KMS-11 (cell line): ENCODE measurements at regions not wholly inside any gene's neighbourhood (a gene's known extent, or its start where the extent isn't known, plus 50 kb on each side); places are given as distances from the start of the nearest gene placed in this dataset.

ENCODE experiments used
- H2AFZ ChIP-seq: fragments of 200-600 bp; sonication (generic); 2 replicates; pipeline ENCODE4 v1.6.1; 2016; ENCODE audit warnings: antibody characterized with exemption, mixed run types, low read depth
- H3K27ac ChIP-seq: fragments of 200-600 bp; sonication (generic); 2 replicates; pipeline ENCODE4 v1.6.1; 2016; ENCODE audit warnings: mild to moderate bottlenecking, mixed run types
- H3K27me3 ChIP-seq: fragments of 200-600 bp; sonication (generic); 2 replicates; pipeline ENCODE4 v1.6.1; 2017; ENCODE audit warnings: mild to moderate bottlenecking, low read depth, mixed run types, moderate library complexity; ENCODE audit not compliant: insufficient read depth
- H3K36me3 ChIP-seq: fragments of 200-600 bp; sonication (generic); 2 replicates; pipeline ENCODE4 v1.6.1; 2017; ENCODE audit warnings: mild to moderate bottlenecking, mixed run types; ENCODE audit not compliant: insufficient read depth
- H3K4me1 ChIP-seq: fragments of 200-600 bp; sonication (generic); 2 replicates; pipeline ENCODE4 v1.6.1; 2016; ENCODE audit warnings: mild to moderate bottlenecking, low read depth, mixed run types; ENCODE audit not compliant: poor library complexity, severe bottlenecking
- H3K4me2 ChIP-seq: fragments of 200-600 bp; sonication (generic); 2 replicates; pipeline ENCODE4 v1.7.0; 2016; ENCODE audit warnings: mild to moderate bottlenecking, mixed run types
- H3K4me3 ChIP-seq: fragments of 200-600 bp; sonication (generic); IDR thresholded peaks from 2 replicates; pipeline ENCODE4 v1.6.1; 2017; ENCODE audit warnings: low read depth, low read length, mixed read lengths; ENCODE audit not compliant: insufficient read depth
- H3K79me2 ChIP-seq: fragments of 200-600 bp; sonication (generic); 2 replicates; pipeline ENCODE4 v1.6.1; 2016; ENCODE audit warnings: low read depth, mixed run types; ENCODE audit not compliant: insufficient read depth
- H3K9ac ChIP-seq: fragments of 200-600 bp; sonication (generic); 2 replicates; pipeline ENCODE4 v1.6.1; 2016; ENCODE audit warnings: mild to moderate bottlenecking, mixed run types
- H4K20me1 ChIP-seq: fragments of 200-600 bp; sonication (generic); 2 replicates; pipeline ENCODE4 v1.6.1; 2016; ENCODE audit warnings: mild to moderate bottlenecking, mixed run types; ENCODE audit not compliant: insufficient read depth
- CTCF ChIP-seq: fragments of 200-600 bp; sonication (generic); conservative IDR thresholded peaks from 2 replicates; pipeline ENCODE4 v1.6.1; 2017; ENCODE audit warnings: low read depth, mild to moderate bottlenecking, antibody characterized with exemption, low read length, moderate library complexity, mixed read lengths

DNA sequence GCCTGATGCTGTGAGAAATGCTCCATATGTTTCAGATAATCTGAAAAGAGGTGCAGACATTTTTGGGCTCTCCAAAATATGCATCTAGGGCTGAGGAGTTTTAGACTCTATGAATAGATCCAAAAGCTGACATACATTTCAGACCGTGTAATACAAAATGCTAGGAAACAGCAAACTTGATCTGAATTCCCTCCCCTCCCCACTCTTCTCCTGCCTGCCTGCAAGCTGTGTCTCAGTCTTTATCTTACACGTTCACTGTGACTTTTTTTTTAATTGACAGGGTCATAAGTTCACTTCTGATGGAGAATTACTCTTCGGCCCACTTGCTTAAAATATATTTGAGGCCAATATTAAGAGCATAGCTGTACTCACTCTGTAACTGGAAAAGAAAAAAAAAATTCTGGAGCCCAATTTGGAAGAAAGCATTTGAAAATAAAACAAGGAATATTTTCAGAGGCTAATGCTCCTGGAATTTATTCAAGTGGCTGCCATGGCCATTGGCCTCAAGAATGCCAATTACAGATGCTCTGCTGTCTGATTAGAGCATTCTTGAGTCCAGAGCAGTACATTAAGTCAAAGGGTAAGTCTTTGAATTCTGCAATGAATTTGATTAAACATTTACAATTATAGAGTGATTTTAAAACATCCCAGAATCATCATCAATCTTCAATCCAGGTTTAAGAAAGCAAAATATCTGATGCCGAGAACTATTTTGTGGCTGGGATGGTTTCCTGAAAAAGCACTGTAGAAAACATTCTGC is 146.2 kb upstream of the SEMA6D start:
- no peak for TF ChIP-seq CTCF
- Histone ChIP-seq H3K4me1 (peaks cover 25% of the 10 kb centered on the region), H3K27ac (no peak overlapping the region), H4K20me1 (no peaks in the 10 kb centered on the region), H3K36me3 (no peaks in the 10 kb centered on the region), H3K9ac (no peak overlapping the region), H2AFZ (no peak overlapping the region), H3K79me2 (no peaks in the 10 kb centered on the region), H3K4me3 (no peak overlapping the region), H3K27me3 (no peaks in the 10 kb centered on the region), H3K4me2 (no peak overlapping the region)

GRCh38 chr15:47573673-47574072 is 143.6 kb upstream of the SEMA6D start:
- TF ChIP-seq CTCF, result no peak

DNA sequence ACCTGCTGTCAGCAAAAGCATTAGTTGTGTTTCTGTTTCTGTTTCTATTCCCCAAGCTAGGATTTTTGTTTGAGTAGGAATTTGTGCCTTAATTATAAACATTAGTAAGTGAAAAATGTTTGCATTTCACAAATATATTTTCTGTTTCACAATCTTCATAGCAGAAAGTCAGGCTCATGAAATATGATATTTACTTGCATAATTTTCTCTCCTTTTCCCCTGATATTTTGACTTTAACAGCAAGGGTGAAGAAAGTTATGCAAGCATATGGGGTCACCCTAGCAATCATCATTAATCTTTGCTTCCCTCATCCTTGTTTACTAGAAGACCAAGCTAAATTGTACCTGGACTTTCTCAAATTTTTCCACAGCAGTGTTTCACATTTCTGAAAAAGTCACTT is 140.3 kb upstream of the SEMA6D start:
- peak overlapping the region; percentile 32; the same call in 1 of the 2 replicates for H2AFZ ChIP-seq
- no peak overlapping the region for H3K9ac ChIP-seq
- no peak overlapping the region for H3K4me3 ChIP-seq
- no peaks in the 10 kb centered on the region for H4K20me1 ChIP-seq
- H3K27me3 ChIP-seq, result no peaks in the 10 kb centered on the region
- peak overlapping the region; percentile 12 for H3K27ac ChIP-seq
- peak overlapping the region; percentile 26 for H3K4me2 ChIP-seq
- H3K36me3 ChIP-seq, result no peaks in the 10 kb centered on the region
- H3K4me1 ChIP-seq, result peaks cover 42% of the 10 kb centered on the region
- no peak for TF ChIP-seq CTCF
- no peaks in the 10 kb centered on the region for H3K79me2 ChIP-seq

More at GRCh38 chr15:47573673-47574072, 143.6 kb upstream of the SEMA6D start:
- H3K79me2 ChIP-seq, result no peaks in the 10 kb centered on the region
- H3K4me1 ChIP-seq, result peaks cover 42% of the 10 kb centered on the region
- no peak overlapping the region for H3K9ac ChIP-seq
- no peak overlapping the region for H3K4me3 ChIP-seq
- H3K27ac ChIP-seq, result no peak overlapping the region
- no peaks in the 10 kb centered on the region for H3K27me3 ChIP-seq
- no peak overlapping the region for H3K4me2 ChIP-seq
- H3K36me3 ChIP-seq, result no peaks in the 10 kb centered on the region
- no peak overlapping the region for H2AFZ ChIP-seq
- H4K20me1 ChIP-seq, result no peaks in the 10 kb centered on the region

- Histone ChIP-seq H3K4me3 (no peak overlapping the region), H4K20me1 (no peaks in the 10 kb centered on the region), H3K4me1 (peaks cover 42% of the 10 kb centered on the region), H3K79me2 (no peaks in the 10 kb centered on the region), H3K4me2 (peak overlapping the region; percentile 26), H2AFZ (peak overlapping the region; percentile 32; the same call in 1 of the 2 replicates), H3K27me3 (no peaks in the 10 kb centered on the region), H3K9ac (no peak overlapping the region), H3K27ac (peak overlapping the region; percentile 12), H3K36me3 (no peaks in the 10 kb centered on the region)
- no peak for TF ChIP-seq CTCF
Measured at GRCh38 chr15:47577461-47577860, 139.8 kb upstream of the SEMA6D start.
